Esophagus squamous epithelium (tissue), 5 donors: ENCODE measurements at regions not wholly inside any gene's neighbourhood (a gene's known extent, or its start where the extent isn't known, plus 50 kb on each side); places are given as distances from the start of the nearest gene placed in this dataset.

Experiments
- DNase-seq: peaks from one replicate; lab custom pipeline; 2025; lab: John Stamatoyannopoulos, UW
- H3K27ac ChIP-seq, 4 donors: fragments of 200-600 bp; sonication (generic); one replicate each; pipeline ENCODE4 v1.5.1; 2016 to 2019; ENCODE audit warnings: mild to moderate bottlenecking in 1 of 4
- H3K27me3 ChIP-seq, 4 donors: fragments of 200-600 bp; sonication (generic); 1 replicate in 3 of 4; 2 replicates in 1 of 4; pipeline versions ENCODE4 v1.5.1 to v1.6.0; 2017 to 2021; ENCODE audit warnings: antibody characterized with exemption in 1 of 4
- H3K36me3 ChIP-seq, 3 donors: fragments of 200-600 bp; sonication (generic); one replicate each; pipeline ENCODE4 v1.5.1; 2016 to 2019
- H3K4me1 ChIP-seq, 3 donors: fragments of 200-600 bp; sonication (generic); one replicate each; pipeline ENCODE4 v1.5.1; 2017 to 2019
- H3K4me3 ChIP-seq, 4 donors: fragments of 200-600 bp; sonication (generic); 1 replicate in 3 of 4; 2 replicates in 1 of 4; pipeline ENCODE4 v1.5.1; 2016 to 2019; ENCODE audit warnings: mild to moderate bottlenecking in 2 of 4, moderate library complexity in 1 of 4
- H3K9me3 ChIP-seq, 3 donors: fragments of 200-600 bp; sonication (generic); one replicate each; pipeline ENCODE4 v1.5.1; 2016 to 2019
- POLR2A ChIP-seq, 4 donors: fragments of 450-650 bp; IDR thresholded peaks; one replicate each; pipeline ENCODE4 v1.6.1; 2017; ENCODE audit warnings: antibody characterized with exemption in 4 of 4, mild to moderate bottlenecking in 4 of 4, moderate library complexity in 3 of 4
- WGBS, 2 donors: methylation state at CpG; one replicate each; pipeline ENCODE4 v1.1.5; 2018; 5-methylcytosine and 5-hydroxymethylcytosine counted together
- intact Hi-C: fragments of 100-400 bp; cut with DNase I; formaldehyde crosslinking; loops from one replicate; pipeline ENCODE4 v1.15.0; 2022
- TF ChIP-seq, protein P1 (sequence below), 6 experiments: fragments of 450-650 bp in 4 of 6; fragments of 200-600 bp in 2 of 6; sonication (generic) in 2 of 6; IDR thresholded peaks; one replicate each; pipeline ENCODE4 v1.5.1; 2016 to 2019; ENCODE audit warnings: antibody characterized with exemption in 6 of 6, mild to moderate bottlenecking in 4 of 6, moderate library complexity in 4 of 6
- donor health status: DM: yes; HTN: yes; CAD: no.

DNA sequence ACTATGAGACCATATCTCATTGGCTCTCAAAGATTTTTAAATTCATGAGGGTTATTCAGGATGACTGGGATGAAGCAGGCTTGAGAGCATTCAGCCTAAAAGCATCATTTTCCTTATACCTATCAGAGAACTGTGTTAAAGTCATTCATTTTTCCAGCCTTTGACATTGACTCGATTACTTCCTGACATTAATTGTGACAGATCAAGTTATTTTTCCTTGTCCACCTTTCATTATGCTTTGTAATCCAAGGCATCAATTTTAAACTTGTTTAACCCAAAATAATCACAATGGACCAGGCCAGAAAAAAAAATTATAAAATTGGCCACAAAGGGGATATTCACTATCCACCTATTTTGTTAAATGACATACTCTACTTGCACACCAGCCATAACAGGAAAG lies 1606.8 kb upstream of the PIK3C3 start:
- WGBS, 2 donors: 46 to 68% methylated on average over 1 of the region's 1 CpG
- Histone ChIP-seq H3K9me3 (no peaks in the 10 kb centered on the region), H3K27me3 (no peaks in the 10 kb centered on the region), H3K27ac (no peak overlapping the region), H3K36me3 (no peaks in the 10 kb centered on the region), H3K4me3 (no peak overlapping the region), H3K4me1 (no peaks in the 10 kb centered on the region)
- DNase-seq: no peak
- no peak for TF ChIP-seq POLR2A (IDR thresholded peaks at IDR 0.05)
- TF ChIP-seq, protein P1, sequence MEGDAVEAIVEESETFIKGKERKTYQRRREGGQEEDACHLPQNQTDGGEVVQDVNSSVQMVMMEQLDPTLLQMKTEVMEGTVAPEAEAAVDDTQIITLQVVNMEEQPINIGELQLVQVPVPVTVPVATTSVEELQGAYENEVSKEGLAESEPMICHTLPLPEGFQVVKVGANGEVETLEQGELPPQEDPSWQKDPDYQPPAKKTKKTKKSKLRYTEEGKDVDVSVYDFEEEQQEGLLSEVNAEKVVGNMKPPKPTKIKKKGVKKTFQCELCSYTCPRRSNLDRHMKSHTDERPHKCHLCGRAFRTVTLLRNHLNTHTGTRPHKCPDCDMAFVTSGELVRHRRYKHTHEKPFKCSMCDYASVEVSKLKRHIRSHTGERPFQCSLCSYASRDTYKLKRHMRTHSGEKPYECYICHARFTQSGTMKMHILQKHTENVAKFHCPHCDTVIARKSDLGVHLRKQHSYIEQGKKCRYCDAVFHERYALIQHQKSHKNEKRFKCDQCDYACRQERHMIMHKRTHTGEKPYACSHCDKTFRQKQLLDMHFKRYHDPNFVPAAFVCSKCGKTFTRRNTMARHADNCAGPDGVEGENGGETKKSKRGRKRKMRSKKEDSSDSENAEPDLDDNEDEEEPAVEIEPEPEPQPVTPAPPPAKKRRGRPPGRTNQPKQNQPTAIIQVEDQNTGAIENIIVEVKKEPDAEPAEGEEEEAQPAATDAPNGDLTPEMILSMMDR (IDR thresholded peaks at IDR 0.05): no peak
- intact Hi-C loops: no loop called here

DNA sequence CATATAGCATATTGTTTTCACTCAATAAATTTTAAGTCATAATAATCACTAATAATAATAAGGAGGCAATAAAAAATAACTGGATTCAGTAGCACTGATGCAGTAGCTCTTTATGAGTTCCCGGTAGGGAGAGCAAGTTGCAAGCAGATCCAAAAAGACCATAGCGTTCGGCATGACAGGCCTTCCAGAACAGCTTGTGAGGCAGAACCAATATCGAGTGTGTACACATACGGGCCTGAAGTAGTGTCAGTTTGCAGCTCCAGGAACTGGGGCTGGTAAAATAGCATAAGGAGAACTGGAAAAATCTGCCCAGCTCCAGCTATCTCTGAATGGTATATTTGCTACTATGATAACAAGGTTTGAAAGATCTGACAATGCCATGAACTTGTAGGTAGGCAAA lies 1607.8 kb upstream of the PIK3C3 start:
- TF ChIP-seq, protein P1 (IDR thresholded peaks at IDR 0.05): no peak
- no peak for TF ChIP-seq POLR2A (IDR thresholded peaks at IDR 0.05)
- Histone ChIP-seq H3K27me3 (no peaks in the 10 kb centered on the region), H3K36me3 (no peaks in the 10 kb centered on the region), H3K9me3 (no peaks in the 10 kb centered on the region), H3K27ac (no peak overlapping the region), H3K4me3 (no peak overlapping the region), H3K4me1 (no peaks in the 10 kb centered on the region)
- 85 to 90% methylated on average over 5 of the region's 5 CpGs for WGBS, 2 donors
- intact Hi-C loops: no loop called here
- DNase-seq: no peak

DNA sequence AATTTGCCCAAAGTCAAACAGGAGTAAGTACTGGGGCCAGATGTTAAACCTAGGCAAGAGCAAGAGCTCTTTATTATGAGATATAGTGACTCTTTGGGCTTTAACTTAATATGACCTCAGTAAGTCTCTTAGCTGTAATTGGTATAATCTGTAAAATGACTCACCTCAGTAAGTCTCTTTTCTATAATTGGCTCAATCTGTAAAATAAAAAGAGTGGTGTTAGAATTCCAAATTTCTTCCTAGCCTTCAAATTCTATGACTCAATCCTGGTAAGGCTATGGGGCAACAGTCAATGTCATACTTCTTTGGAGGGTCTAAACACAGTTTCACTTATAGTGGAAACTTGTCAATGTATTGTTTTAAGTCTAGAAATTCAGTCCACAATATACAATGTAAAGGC lies 1608.9 kb upstream of the PIK3C3 start:
- no peaks in the 10 kb centered on the region for H3K27me3 ChIP-seq
- intact Hi-C loops: no loop called here
- TF ChIP-seq, protein P1 (IDR thresholded peaks at IDR 0.05): no peak
- no peak for TF ChIP-seq POLR2A (IDR thresholded peaks at IDR 0.05)
- no peak for DNase-seq
- H3K4me1 ChIP-seq: no peaks in the 10 kb centered on the region
- no peaks in the 10 kb centered on the region for H3K9me3 ChIP-seq
- H3K4me3 ChIP-seq: no peak overlapping the region
- no peak overlapping the region for H3K27ac ChIP-seq
- no peaks in the 10 kb centered on the region for H3K36me3 ChIP-seq

DNA sequence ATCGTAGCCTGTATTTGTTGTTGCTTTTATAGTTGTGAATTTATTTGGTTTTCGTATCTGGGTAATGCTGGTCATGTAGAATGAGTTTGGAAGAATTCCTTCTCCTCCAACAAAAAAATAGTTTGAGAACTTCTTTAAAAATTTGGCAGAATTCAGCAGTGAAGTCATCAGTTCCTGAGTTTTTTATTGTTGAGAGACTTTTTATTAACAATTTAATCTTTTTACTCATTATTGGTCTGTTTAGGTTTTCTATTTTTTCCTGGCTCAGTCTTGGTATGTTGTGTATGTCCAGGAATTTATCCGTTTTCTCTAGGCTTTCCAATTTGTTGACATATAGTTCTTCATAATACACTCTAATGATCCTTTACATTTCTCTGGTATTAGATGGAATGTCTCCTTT lies 1613.3 kb upstream of the PIK3C3 start:
- H3K27ac ChIP-seq: no peak overlapping the region
- no peaks in the 10 kb centered on the region for H3K4me1 ChIP-seq
- H3K9me3 ChIP-seq: no peaks in the 10 kb centered on the region
- H3K27me3 ChIP-seq: no peaks in the 10 kb centered on the region
- H3K36me3 ChIP-seq: no peaks in the 10 kb centered on the region
- WGBS, 2 donors: 53 to 60% methylated on average over 3 of the region's 3 CpGs
- no peak overlapping the region for H3K4me3 ChIP-seq
- no peak for DNase-seq
- intact Hi-C loops: no loop called here
- TF ChIP-seq POLR2A (IDR thresholded peaks at IDR 0.05): no peak
- TF ChIP-seq, protein P1 (IDR thresholded peaks at IDR 0.05): no peak

DNA sequence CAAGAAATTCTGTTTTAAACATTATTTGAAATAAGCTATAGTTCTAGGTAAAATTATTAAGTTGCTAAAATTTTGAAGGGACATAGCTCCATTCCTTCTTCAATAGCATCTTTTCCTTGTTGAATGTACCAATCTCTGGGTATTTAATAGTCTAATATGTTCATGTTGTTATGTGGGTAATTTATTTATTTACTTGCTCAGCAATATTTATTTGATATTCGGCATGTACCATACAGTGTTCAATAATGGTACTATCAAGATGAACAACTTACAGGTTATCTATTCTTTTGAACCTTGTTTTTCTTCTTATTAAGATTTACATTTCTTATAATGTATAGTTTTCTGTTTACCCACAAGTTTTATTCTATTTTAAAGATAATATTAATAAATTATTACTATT lies 1616.8 kb upstream of the PIK3C3 start:
- H3K36me3 ChIP-seq: no peaks in the 10 kb centered on the region
- no peaks in the 10 kb centered on the region for H3K27me3 ChIP-seq
- DNase-seq: no peak
- no peak overlapping the region for H3K4me3 ChIP-seq
- WGBS, 2 donors: 74 to 86% methylated on average over 1 of the region's 1 CpG
- intact Hi-C loops: no loop called here
- TF ChIP-seq, protein P1 (IDR thresholded peaks at IDR 0.05): no peak
- TF ChIP-seq POLR2A (IDR thresholded peaks at IDR 0.05): no peak
- no peak overlapping the region for H3K27ac ChIP-seq
- H3K4me1 ChIP-seq: no peaks in the 10 kb centered on the region
- H3K9me3 ChIP-seq: no peaks in the 10 kb centered on the region
